Astrocyte of the hippocampus (primary cell): ENCODE measurements at regions not wholly inside any gene's neighbourhood (a gene's known extent, or its start where the extent isn't known, plus 50 kb on each side); places are given as distances from the start of the nearest gene placed in this dataset.

ENCODE experiments used
- DNase-seq: peaks from one replicate; pipeline ENCODE4 v3.0.0; 2011; ENCODE audit warnings: low read depth, low spot score

DNA sequence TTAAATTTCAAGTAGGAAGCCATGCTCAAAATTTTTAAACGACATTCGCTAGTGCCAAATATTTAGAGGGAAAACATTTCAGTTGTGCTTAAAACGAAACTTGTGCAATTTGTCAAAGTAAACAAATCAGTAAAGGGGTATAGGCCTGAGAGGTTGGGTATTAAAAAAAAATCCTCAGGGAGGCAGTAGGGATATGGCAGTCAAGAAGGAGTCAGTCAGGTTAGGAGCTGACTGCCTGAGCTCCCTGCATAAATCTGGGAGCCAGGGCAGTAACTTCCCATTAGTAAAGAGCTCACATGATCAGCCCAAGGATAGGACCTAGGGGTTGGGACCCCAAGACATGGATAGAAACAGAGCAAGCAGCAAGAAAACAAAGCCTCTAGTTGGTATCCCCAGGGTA is 120.7 kb upstream of the STAC start:
- DNase-seq: no peak

DNA sequence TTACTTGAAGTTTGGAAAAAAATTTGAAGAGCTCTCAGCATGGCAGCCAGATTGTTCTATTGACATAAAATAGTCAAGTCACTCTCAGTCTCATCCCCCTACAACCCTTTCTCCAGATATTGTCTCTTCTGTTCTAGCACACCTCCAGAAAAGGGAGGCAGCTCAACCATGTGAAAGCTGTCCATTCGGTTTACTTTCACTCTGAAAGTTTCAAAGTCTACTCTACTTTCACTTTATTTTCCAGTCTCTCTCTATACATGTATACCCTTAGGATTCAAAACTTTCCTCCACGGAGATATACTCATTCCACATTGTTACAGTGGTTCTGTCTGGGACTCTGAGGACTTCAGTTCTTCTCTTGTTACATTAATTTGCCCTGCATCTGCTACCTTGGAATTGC is 111.0 kb upstream of the STAC start:
- no peak for DNase-seq

DNA sequence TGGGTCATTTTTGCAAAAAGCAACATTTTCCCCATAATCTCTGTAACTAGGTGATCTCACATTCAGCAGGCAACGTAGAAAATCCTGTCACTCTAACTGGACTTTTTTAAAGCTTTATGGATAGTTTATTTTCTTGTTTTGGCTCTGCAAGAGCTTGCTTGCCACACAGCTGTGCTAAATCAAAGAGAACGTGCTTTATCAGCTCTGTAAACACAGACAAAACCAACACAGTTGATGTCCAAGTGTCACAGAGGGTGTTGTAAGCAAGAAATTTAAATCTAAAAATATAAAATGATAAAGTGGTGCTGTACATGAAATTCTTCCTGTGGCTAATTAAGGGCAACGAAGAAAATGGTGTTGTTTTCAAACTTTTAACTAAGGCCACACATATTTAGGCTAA is 97.5 kb upstream of the STAC start:
- no peak for DNase-seq

DNA sequence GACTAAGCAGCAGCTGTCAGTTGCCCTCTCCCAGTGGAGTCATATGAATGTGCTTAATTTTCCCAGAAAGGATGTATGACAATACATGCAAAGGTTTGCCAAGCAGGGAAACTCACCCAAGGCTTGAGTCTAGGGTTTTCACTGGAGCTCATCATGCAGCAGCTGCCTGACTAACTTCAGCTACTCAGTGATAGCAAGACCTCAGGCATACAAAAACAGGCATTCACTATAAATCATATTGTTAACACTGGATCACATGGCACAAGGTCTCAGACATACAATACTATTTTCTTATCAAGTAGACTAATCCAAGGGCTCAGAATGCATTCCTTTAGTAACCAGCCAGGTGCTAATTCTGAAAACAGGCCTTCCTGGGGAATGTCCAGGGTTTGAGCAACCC is 85.0 kb upstream of the STAC start:
- DNase-seq: no peak

DNA sequence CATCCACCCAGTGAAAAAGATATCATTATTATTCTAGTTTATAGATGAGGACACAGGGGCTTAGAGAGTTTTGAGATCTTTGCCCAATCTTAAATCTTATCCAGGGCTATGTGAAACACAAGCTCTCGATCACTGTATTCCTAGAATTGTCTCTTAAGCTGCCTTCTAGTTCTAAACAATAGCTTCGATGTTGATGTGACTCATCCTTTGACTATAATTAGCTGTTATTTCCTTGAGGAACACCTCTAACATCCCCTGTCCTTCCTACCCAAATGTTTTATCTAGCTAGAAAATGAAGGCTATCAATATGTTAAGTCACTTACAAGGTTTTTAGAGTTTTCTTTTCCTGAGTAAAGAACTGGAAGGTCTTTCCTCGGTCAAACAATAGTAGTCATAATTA is 83.1 kb upstream of the STAC start:
- DNase-seq: no peak

DNA sequence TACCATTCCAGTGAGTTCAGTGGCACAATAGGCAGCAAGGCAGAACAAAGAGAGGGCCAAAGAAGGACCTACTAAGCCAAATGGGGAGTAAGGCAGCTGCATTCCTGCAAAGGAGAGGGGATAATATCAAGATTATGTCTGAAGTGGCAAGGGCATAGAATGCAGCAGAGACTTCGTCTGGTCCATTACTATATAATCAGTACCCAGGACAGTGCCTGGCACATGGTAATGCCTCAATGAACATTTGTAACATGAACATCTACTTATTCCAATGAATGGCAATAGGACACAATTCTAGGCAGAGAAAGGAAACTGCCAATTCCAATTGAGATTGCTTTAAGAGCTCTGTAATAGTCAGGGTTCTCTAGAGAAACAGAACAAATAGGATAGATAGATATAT is 82.1 kb upstream of the STAC start:
- no peak for DNase-seq

DNA sequence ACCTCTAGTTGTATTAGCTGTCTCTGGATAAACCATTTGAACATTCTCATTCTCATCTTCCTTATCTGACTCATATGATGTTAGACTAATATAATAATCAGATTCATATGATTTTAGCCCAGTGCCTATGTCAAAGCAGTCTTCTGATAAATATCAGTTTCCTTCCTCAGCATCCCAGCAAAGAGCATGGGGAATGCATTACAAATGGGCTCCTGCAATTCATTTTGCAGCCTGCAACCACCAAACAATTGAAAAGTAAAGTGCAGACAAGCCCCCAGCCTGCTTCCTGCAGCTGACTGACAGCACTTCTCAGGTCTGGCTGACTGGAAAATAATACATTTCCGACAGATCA is 78.2 kb upstream of the STAC start:
- DNase-seq: no peak

DNA sequence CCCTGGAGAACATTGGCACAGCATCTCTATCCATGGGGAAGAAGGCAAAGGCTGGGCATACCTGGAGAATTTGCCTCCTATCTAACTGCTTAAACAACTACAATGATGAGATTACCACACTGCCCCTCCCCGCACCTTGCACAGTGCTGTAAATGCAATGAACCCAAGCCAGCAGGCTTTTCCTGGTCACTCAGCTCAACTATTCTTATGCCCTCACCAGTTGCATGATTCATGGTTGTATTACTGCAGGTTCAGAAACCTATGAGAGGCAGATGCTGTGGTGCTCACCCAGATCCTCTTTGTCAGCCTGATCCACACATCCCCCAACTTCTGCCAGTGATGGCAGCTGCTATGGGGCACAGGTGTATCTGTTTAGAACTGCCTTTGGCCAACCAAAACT is 77.7 kb upstream of the STAC start:
- no peak for DNase-seq

DNA sequence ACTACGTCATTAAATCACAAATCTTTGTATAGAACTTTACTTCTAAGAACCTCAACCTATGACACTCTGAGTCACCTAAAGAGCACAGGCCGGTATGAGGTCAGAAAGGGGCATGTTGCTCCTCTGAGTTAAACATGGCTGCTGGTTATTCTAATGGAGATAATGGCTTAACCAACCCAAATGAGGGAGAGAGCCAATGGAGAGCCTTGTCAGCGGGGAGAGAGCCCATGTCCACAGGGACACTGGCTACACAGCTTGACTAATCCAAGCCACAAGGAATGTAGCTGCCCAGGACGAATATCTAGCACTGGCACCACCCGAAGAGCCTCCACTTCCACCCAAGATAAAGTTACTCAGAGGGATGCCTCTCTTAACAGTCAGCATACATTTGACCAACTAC is 77.0 kb upstream of the STAC start:
- DNase-seq: no peak

DNA sequence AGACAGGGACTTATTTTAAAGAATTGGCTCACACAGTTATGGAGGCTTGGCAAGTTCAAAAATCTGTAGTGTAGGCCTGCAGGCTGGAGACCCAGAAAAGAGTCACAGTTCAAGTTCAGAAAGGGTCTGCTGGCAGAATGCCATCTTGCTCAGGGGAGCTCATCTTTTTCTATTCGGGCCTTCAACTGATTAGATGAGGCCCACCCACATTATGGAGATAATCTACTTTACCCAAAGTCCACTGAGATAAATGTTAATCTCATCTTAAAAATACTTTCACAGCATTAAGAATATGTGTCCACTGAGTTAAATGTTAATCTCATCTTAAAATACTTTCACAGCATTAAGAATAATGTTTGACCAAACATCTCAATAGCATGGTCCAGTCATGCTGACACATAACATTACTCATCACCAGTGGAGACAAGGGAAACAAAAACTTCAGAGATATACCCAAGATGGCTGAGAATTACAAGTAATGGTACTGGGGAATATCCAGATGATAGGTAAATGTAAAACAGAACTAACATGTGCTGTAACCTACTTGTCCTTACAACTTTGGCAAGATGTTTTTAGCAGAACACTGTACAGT is 74.3 kb upstream of the STAC start:
- DNase-seq: no peak

DNA sequence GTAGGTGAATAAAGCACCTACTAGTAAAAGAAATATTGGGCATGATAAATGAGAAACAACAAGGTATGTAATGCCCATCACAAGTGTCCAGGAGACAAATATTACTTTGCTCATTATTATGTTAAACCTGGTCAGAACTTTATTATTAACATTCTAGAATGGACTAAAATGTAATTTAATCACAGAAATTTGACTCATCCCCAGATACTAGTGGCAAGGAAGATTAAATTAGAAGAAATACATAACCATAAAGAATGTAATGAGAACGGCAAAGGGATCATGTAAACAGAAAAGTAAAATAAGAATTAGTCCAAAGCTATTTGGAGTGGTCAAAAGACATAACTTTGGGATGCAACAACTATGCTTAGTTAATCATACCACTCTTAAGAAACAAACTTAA is 71.2 kb upstream of the STAC start:
- no peak for DNase-seq

DNA sequence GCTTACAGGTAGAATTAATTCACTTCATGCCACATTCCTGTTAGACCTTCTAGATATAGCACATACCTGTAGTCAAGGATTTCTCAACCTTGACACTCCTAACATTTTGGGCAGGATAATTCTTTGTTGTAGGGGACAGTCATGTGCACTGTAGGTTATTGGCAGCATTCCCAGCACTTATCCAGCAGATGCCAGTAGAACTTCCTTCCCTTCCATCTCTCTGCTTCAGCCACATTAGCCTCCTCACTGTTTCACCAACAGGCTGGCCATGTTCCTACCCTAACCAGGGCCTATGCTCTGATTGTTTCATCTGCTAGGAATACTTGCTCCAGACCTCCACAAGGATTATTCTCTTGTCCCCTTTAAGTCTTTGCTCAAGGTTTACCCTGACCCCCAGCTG is 68.0 kb upstream of the STAC start:
- DNase-seq: no peak

DNA sequence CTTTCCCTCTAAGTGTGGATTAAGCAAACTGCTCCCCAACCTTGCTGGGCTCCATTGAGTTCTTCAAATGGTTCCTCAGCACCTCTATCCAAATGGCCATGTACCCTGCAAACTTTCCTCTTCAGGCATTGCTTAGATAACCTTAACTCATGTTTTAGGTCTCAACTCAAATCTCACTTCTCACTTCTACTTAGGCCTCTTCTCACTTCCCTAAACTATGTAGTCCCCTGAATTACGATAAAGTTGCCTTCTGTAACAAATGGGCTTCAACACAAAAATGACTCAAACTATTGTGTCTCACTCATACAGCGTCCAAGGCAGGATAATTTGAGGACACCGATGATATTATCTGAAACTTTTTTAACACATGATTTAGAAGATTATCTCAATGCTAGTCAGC is 62.4 kb upstream of the STAC start:
- DNase-seq: no peak

DNA sequence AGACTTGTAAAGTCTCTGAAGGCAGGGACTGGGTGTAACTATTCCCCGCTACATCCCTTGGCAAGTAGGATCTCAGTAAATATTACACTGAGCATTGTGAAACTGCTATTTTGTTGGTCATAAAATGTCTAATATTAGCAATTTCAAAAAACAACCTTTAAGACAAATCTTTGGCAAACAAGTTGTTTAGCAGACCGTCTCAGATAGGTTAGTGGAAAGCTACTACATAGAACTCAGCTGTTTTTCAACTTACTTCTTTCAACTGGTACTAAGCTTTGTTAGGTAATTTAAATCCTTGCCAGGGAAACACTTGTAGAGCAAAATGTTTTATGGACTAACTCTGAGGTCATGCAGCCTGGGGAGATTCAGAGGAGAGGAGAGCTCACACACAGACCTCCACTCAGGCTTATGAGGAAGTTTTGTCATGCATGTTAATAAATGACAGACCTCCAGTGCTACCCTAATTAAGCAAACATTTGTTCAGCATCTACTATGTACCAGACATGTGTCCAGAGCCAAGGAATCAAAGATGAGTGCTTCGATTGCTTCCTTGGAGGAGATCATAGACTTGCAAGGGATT is 61.6 kb upstream of the STAC start:
- DNase-seq: no peak

DNA sequence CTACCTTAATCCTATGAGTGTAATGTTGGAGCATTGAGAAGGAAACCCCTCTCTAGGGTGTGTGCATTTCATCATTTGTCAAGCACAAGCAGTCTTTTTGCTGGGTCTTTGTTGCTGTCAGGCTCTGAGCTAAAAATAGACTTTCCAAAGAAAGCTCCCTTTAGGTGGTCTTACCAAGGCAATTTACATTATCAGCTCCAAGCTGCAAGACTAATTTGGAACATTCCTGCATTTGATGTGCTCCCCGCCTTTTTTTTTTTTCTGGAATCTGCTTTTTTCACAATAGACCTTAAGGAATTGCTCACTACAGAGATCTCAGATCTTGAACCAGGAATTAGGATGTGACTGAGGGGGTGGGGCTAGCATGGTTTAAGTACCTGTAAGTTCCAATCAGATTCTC is 60.6 kb upstream of the STAC start:
- no peak for DNase-seq
